Lung (tissue), 11 donors: ENCODE measurements at regions not wholly inside any gene's neighbourhood (a gene's known extent, or its start where the extent isn't known, plus 50 kb on each side); places are given as distances from the start of the nearest gene placed in this dataset.
A peak's percentile ranks its signal among the peaks of the same experiment; 100 is the strongest.

Experiments used
- ATAC-seq: fragments of 200-7000 bp; cut with Tn5 transposase; one replicate; pipeline ENCODE4 v1.9.1; 2020; ENCODE audit warnings: moderate number of reproducible peaks; ENCODE audit not compliant: insufficient read depth, low FRiP score
- DNase-seq, 3 donors: peaks; one replicate each; pipeline ENCODE4 v3.0.0-alpha.2; 2013 to 2017
- H3K27ac ChIP-seq, 2 donors: one replicate each; pipeline ENCODE4 v1.5.1; 2013; ENCODE audit warnings: mild to moderate bottlenecking in 2 of 2, moderate library complexity in 2 of 2, control low read depth in 1 of 2, inconsistent platforms in 1 of 2, low read depth in 1 of 2, low read length in 1 of 2
- H3K27me3 ChIP-seq, 3 donors: one replicate each; pipeline ENCODE4 v1.5.1; 2013; ENCODE audit warnings: low read length in 2 of 3; ENCODE audit not compliant: control insufficient read depth in 3 of 3, insufficient read depth in 3 of 3
- H3K36me3 ChIP-seq, 4 donors: one replicate each; pipeline ENCODE4 v1.5.1; 2013; ENCODE audit warnings: low read length in 4 of 4, mild to moderate bottlenecking in 1 of 4, moderate library complexity in 1 of 4; ENCODE audit not compliant: control insufficient read depth in 4 of 4, insufficient read depth in 4 of 4
- H3K4me1 ChIP-seq, 5 donors: one replicate each; pipeline ENCODE4 v1.5.1; 2013; ENCODE audit warnings: low read length in 5 of 5, mild to moderate bottlenecking in 2 of 5, moderate library complexity in 1 of 5; ENCODE audit not compliant: control insufficient read depth in 5 of 5, insufficient read depth in 5 of 5
- H3K4me3 ChIP-seq: one replicate; pipeline ENCODE4 v1.5.1; 2013; ENCODE audit warnings: mild to moderate bottlenecking, control low read depth, moderate library complexity
- H3K9ac ChIP-seq, 2 donors: one replicate each; pipeline ENCODE4 v1.5.1; 2013; ENCODE audit warnings: low read length in 2 of 2, control low read depth in 1 of 2; ENCODE audit not compliant: insufficient read depth in 1 of 2
- H3K9me3 ChIP-seq, 4 donors: one replicate each; pipeline ENCODE4 v1.5.1; 2013; ENCODE audit warnings: low read length in 3 of 4, mild to moderate bottlenecking in 1 of 4, moderate library complexity in 1 of 4; ENCODE audit not compliant: control insufficient read depth in 4 of 4, insufficient read depth in 3 of 4
- CTCF ChIP-seq: IDR thresholded peaks from 2 replicates; pipeline ENCODE4 v1.5.1; 2012; ENCODE audit warnings: mild to moderate bottlenecking; ENCODE audit errors: control extremely low read depth, extremely low read depth
- WGBS, 2 donors: extraction: QIAGEN DNeasy Blood & Tissue Kit; methylation state at CpG; one replicate each; pipeline ENCODE4 v1.1.7; 2013; 5-methylcytosine and 5-hydroxymethylcytosine counted together
- donor health status: control.
- donor health status: control.
- donor health status: Bipolar disorder and iron deficiency.
- donor health status: healthy.
- donor health status: DM: yes; HTN: yes; CAD: no.

GRCh38 chr1:74818241-74818640 lies 85.3 kb downstream of the TYW3 start:
- WGBS, 2 donors, result 82 to 86% methylated on average over 1 of the region's 1 CpG
- no peak for TF ChIP-seq CTCF
- peaks cover 0 to 18% (median 0%) of the 10 kb centered on the region in 5 donors for H3K4me1 ChIP-seq

GRCh38 chr1:74818661-74819456 lies 85.9 kb downstream of the TYW3 start:
- H3K4me3 ChIP-seq, result no peak overlapping the region
- H3K9ac ChIP-seq, result no peak overlapping the region
- H3K9me3 ChIP-seq, result no peaks in the 10 kb centered on the region
- peaks cover 0 to 18% (median 0%) of the 10 kb centered on the region in 5 donors for H3K4me1 ChIP-seq
- no peak for ATAC-seq
- peak in 2 of 3 donors; percentile 76 to 77 for DNase-seq
- 64 to 69% methylated on average over 6 of the region's 6 CpGs for WGBS, 2 donors
- H3K27me3 ChIP-seq, result no peaks in the 10 kb centered on the region
- no peak overlapping the region for H3K27ac ChIP-seq
- H3K36me3 ChIP-seq, result no peaks in the 10 kb centered on the region
- no peak for TF ChIP-seq CTCF

More at GRCh38 chr1:74818241-74818640, 85.3 kb downstream of the TYW3 start:
- Histone ChIP-seq H3K9ac (no peak overlapping the region), H3K9me3 (no peaks in the 10 kb centered on the region), H3K27me3 (no peaks in the 10 kb centered on the region), H3K4me3 (no peak overlapping the region), H3K27ac (no peak overlapping the region), H3K36me3 (no peaks in the 10 kb centered on the region)
- ATAC-seq (no peak), DNase-seq (peak in 2 of 3 donors; percentile 60 to 61)

GRCh38 chr1:74822851-74823401 lies 90.0 kb downstream of the TYW3 start:
- no peak for ATAC-seq
- Histone ChIP-seq H3K9me3 (no peaks in the 10 kb centered on the region), H3K27me3 (no peaks in the 10 kb centered on the region), H3K27ac (no peak overlapping the region), H3K9ac (no peak overlapping the region), H3K36me3 (no peaks in the 10 kb centered on the region), H3K4me1 (peaks cover 0 to 18% (median 0%) of the 10 kb centered on the region in 5 donors), H3K4me3 (no peak overlapping the region)
- 85 to 89% methylated on average over 3 of the region's 3 CpGs for WGBS, 2 donors
- no peak for TF ChIP-seq CTCF
- DNase-seq, result peak in 2 of 3 donors; percentile 47 to 72
